ENCODE measurements at regions not wholly inside any gene's neighbourhood (a gene's known extent, or its start where the extent isn't known, plus 50 kb on each side); places are given as distances from the start of the nearest gene placed in this dataset.
"Not testable (repeated sequence)": the region's sequence is repeated elsewhere in the genome, so short reads cannot be mapped to it uniquely, and the experiment has no call there.

GRCh38 chr12:104890476-104891096 is 67.5 kb downstream of the SLC41A2 start:
- TF ChIP-seq CTCF (IDR thresholded peaks at IDR 0.05; ENCODE audit: insufficient read depth, low read length) = no peak
- DNase-seq (ENCODE audit: low read depth) = no peak
- no peak overlapping the region for H3K4me3 ChIP-seq (ENCODE audit: low read depth, low read length)

DNA sequence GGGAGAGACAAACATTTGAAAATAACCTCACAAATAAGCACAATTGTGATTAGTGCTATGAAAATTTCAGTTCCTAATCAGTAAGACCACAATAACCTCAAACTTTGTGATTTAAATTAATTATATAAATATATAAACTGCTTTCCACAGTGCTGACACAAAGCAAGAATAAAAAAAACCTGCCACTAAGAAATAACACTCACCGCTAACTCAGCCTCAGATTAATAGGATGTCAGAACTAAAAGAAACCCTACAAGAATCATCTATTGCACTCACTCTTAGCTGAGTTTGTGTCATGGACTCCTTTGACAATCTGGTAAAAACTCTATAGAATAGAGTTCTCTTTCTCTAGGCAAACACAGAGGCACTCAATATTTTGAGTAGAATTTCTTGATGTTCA is 68.4 kb downstream of the SLC41A2 start:
- no peak for TF ChIP-seq CTCF (IDR thresholded peaks at IDR 0.05; ENCODE audit: insufficient read depth, low read length)
- no peak for DNase-seq (ENCODE audit: low read depth)
- H3K4me3 ChIP-seq (ENCODE audit: low read depth, low read length) = no peak overlapping the region

DNA sequence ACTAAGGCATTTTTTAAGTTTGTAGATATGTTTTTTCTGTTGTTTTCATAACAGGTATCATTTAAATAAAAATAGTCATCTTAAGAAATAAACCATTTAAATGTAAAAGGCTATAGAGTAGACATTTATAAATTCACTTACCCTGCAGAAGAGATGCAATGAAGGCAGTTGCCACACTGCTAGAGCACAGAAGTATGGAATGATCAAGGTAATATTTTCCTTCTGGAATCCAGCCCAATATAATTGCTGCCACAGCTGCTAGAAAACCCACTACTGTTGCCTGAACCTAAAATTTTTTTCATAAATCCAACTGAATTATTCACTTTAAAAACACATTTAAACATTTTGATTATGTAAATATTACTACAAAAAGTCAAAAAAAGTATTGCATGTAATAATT is 69.2 kb downstream of the SLC41A2 start:
- DNase-seq (ENCODE audit: low read depth) = no peak
- H3K4me3 ChIP-seq (ENCODE audit: low read depth, low read length) = no peak overlapping the region
- no peak for TF ChIP-seq CTCF (IDR thresholded peaks at IDR 0.05; ENCODE audit: insufficient read depth, low read length)

DNA sequence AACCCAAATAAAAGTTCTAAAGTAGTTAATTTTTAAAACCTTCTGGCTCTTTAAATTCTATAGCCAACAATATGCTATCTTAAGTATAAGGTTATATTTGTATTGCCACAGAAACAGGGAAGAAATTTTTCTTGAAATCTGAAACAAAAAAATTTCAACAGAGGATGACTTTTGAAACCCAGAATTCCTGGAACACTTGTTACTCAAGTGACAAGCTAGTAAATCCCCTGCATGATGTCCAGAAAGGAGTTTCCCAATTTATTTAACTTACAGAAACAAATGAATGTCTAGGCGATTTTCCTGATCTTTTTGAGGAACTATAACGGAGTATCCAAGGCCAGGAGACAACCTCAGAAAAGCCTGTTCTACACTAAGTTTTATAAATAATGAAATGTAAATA is 69.6 kb downstream of the SLC41A2 start:
- TF ChIP-seq CTCF (IDR thresholded peaks at IDR 0.05; ENCODE audit: insufficient read depth, low read length) = no peak
- DNase-seq (ENCODE audit: low read depth) = no peak
- H3K4me3 ChIP-seq (ENCODE audit: low read depth, low read length) = no peak overlapping the region

DNA sequence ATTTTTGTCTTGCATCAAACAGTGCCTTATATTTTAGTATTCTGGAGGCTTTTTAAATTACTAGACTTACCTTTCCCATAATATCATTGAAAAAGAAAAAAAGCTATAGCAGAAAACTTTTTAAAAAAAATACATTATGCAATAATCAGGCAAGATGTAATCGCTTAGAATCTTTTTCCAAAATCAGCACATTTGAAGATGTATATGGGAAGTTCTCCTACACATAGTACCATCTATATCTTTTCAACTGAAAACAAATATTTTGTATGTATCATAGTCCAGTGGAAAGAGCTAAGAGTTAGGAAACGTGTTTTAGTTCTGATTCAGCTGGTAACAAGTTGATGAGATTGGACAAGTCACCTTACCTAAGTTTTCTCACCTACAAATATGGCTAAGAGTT is 70.6 kb downstream of the SLC41A2 start:
- no peak overlapping the region for H3K4me3 ChIP-seq (ENCODE audit: low read depth, low read length)
- no peak for TF ChIP-seq CTCF (IDR thresholded peaks at IDR 0.05; ENCODE audit: insufficient read depth, low read length)
- no peak for DNase-seq (ENCODE audit: low read depth)

DNA sequence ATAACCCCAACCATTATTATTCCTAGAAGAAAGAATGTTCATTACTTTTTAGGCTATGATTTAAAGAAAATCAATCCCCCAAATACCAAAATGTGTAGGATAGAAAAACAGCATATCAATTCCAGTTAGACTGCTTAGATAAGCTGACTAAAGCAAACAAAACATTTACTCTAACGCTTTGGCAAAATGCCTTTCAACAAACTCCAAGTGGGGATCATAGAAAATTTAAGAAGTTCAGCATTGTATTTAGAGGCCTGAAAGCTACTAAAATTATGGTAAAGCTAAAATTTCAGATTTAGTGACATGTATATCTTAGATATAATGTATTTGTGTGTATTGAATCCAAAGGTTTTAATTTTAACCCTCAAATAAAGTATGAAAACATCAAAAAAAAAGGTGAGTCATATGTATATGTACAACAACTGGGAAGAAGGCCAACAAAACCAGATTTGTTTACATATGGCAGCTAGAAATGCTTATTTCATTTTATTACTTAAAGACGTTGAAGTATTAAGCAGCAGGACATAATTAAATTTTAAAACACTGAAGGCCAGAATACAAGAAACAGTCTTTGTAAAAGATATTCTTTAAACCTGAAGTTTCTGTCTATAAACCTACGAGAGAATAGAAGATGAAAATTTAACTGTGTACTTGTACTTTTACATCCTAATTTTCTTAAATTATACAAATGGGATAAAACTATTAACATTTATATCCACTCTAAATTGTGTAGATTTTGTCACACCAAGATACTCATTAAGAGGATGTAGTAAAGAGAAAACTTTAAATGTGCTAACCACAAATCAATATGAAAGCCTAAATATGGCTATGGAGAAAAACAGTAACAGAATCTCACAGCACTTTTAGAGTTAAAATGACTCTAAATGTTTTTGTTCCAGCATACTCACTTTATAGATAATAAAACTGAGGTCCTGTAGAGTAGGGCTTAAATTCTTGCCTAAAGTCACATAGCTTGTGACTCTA is 71.4 kb downstream of the SLC41A2 start:
- no peak for TF ChIP-seq CTCF (IDR thresholded peaks at IDR 0.05; ENCODE audit: insufficient read depth, low read length)

DNA sequence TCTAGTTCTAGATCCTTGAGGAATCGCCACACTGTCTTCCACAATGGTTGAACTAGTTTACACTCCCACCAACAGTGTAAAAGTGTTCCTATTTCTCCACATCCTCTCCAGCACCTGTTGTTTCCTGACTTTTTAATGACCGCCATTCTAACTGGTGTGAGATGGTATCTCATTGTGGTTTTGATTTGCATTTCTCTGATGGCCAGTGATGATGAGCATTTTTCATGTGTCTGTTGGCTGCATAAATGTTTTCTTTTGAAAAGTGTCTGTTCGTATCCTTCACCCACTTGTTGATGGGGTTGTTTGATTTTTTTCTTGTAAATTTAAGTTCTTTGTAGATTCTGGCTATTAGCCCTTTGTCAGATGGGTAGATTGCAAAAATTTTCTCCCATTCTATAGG is 79.2 kb downstream of the SLC41A2 start:
- DNase-seq (ENCODE audit: low read depth); H3K4me3 ChIP-seq (ENCODE audit: low read depth, low read length): not testable (repeated sequence)

More for the DNA sequence above, 71.4 kb downstream of the SLC41A2 start:
- peak; percentile 67 for DNase-seq (ENCODE audit: low read depth)
- H3K4me3 ChIP-seq (ENCODE audit: low read depth, low read length) = no peak overlapping the region

All from fibroblast of the aortic adventitia (primary cell).